PFSK-1 (cell line): ENCODE measurements at regions not wholly inside any gene's neighbourhood (a gene's known extent, or its start where the extent isn't known, plus 50 kb on each side); places are given as distances from the start of the nearest gene placed in this dataset.

ENCODE experiments used
- FOXP2 ChIP-seq: optimal IDR thresholded peaks from 2 replicates; pipeline ENCODE3; 2011; ENCODE audit warnings: borderline replicate concordance, control low read depth, inconsistent platforms; ENCODE audit not compliant: insufficient read depth; ENCODE audit errors: extremely low read length, extremely low read depth
- POLR2AphosphoS5 ChIP-seq: IDR thresholded peaks from 2 replicates; pipeline ENCODE4 v1.6.1; 2012; ENCODE audit warnings: low read depth, mild to moderate bottlenecking, control low read depth, low read length, moderate library complexity
- REST ChIP-seq, 2 experiments: IDR thresholded peaks; 2 replicates each; pipeline versions ENCODE4 v1.6.1 to v1.8.0; 2011 to 2012; ENCODE audit warnings: low read depth in 2 of 2, low read length in 2 of 2, control low read depth in 1 of 2, inconsistent platforms in 1 of 2, mild to moderate bottlenecking in 1 of 2, moderate library complexity in 1 of 2; ENCODE audit not compliant: insufficient read depth in 1 of 2
- SIN3A ChIP-seq: IDR thresholded peaks from 2 replicates; pipeline ENCODE4 v1.6.1; 2012; ENCODE audit warnings: mild to moderate bottlenecking, low read length, moderate library complexity, borderline replicate concordance; ENCODE audit not compliant: insufficient read depth
- TAF1 ChIP-seq: IDR thresholded peaks from 2 replicates; pipeline ENCODE4 v1.6.1; 2012; ENCODE audit warnings: low read length, control low read depth, borderline replicate concordance; ENCODE audit not compliant: insufficient read depth

GRCh38 chrX:45667666-45668065 lies 467.0 kb upstream of the DIPK2B start:
- no peak for TF ChIP-seq POLR2AphosphoS5
- TF ChIP-seq FOXP2: no peak
- no peak for TF ChIP-seq REST (IDR thresholded peaks at IDR 0.05; ENCODE audit: insufficient read depth in 1 of 2, low read depth in 2 of 2, low read length in 2 of 2)
- no peak for TF ChIP-seq SIN3A
- TF ChIP-seq TAF1: no peak

GRCh38 chrX:45664727-45665290 lies 464.1 kb upstream of the DIPK2B start:
- no peak for TF ChIP-seq POLR2AphosphoS5

- no peak for TF ChIP-seq SIN3A
- TF ChIP-seq REST (IDR thresholded peaks at IDR 0.05; ENCODE audit: insufficient read depth in 1 of 2, low read depth in 2 of 2, low read length in 2 of 2): no peak
- TF ChIP-seq TAF1: no peak
- TF ChIP-seq POLR2AphosphoS5: no peak
- TF ChIP-seq FOXP2: no peak
Observed at GRCh38 chrX:45660477-45660876, 459.8 kb upstream of the DIPK2B start.

- no peak for TF ChIP-seq SIN3A
- no peak for TF ChIP-seq FOXP2
- TF ChIP-seq REST (IDR thresholded peaks at IDR 0.05; ENCODE audit: insufficient read depth in 1 of 2, low read depth in 2 of 2, low read length in 2 of 2): no peak
- TF ChIP-seq POLR2AphosphoS5: no peak
- no peak for TF ChIP-seq TAF1
Observed at GRCh38 chrX:45633419-45633818, 432.7 kb upstream of the DIPK2B start.

GRCh38 chrX:45632506-45632905 lies 431.8 kb upstream of the DIPK2B start:
- TF ChIP-seq REST (IDR thresholded peaks at IDR 0.05; ENCODE audit: insufficient read depth in 1 of 2, low read depth in 2 of 2, low read length in 2 of 2) (no peak), FOXP2 (no peak), TAF1 (no peak), POLR2AphosphoS5 (no peak), SIN3A (no peak)
